ENCODE measurements at regions not wholly inside any gene's neighbourhood (a gene's known extent, or its start where the extent isn't known, plus 50 kb on each side); places are given as distances from the start of the nearest gene placed in this dataset.
"Not testable (repeated sequence)": the region's sequence is repeated elsewhere in the genome, so short reads cannot be mapped to it uniquely, and the experiment has no call there.

DNA sequence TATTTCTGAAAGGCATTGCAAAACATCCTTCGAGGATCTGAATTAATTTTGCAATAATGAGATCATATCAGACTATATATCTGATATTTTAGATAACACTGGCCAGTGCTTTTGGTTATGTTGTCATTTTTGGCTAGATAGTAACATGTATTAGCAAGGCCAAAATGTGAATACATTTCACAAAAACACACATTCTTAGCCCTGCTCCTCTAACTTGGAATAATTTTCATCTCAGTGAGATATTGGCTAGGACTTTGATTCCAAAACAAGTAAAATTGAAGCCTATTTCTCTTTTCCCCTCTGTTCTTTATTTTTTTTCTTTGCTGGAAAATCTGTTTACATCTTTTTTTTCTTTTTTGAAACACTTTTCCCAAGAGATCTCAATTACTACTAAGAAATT, 466.8 kb upstream of the CDH4 start:
- no peak overlapping the region for H3K27ac ChIP-seq
- TF ChIP-seq, protein P1, sequence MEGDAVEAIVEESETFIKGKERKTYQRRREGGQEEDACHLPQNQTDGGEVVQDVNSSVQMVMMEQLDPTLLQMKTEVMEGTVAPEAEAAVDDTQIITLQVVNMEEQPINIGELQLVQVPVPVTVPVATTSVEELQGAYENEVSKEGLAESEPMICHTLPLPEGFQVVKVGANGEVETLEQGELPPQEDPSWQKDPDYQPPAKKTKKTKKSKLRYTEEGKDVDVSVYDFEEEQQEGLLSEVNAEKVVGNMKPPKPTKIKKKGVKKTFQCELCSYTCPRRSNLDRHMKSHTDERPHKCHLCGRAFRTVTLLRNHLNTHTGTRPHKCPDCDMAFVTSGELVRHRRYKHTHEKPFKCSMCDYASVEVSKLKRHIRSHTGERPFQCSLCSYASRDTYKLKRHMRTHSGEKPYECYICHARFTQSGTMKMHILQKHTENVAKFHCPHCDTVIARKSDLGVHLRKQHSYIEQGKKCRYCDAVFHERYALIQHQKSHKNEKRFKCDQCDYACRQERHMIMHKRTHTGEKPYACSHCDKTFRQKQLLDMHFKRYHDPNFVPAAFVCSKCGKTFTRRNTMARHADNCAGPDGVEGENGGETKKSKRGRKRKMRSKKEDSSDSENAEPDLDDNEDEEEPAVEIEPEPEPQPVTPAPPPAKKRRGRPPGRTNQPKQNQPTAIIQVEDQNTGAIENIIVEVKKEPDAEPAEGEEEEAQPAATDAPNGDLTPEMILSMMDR (conservative IDR thresholded peaks at IDR 0.05): no peak
- TF ChIP-seq ZFX (IDR thresholded peaks at IDR 0.05): no peak

DNA sequence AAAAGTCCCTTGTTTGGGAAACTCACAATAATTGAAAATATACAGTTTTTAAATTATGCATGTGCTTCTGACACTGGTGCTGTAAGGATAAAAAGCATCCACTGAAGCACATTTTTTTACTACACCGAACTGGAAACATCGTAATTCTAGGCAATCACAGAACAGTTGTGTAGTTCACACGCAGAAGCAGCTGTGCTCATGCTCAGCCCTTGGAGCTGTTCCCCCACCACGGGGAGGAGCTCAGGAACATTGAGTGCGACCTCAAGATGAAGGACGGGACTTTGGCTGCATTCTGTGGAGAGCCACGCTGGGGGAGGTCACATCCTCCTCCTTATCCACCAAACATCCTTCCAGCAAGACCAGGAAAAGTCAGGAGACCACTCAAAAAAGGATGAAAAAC, 466.3 kb upstream of the CDH4 start:
- H3K27ac ChIP-seq: no peak overlapping the region
- TF ChIP-seq, protein P1 (conservative IDR thresholded peaks at IDR 0.05): no peak
- no peak for TF ChIP-seq ZFX (IDR thresholded peaks at IDR 0.05)

DNA sequence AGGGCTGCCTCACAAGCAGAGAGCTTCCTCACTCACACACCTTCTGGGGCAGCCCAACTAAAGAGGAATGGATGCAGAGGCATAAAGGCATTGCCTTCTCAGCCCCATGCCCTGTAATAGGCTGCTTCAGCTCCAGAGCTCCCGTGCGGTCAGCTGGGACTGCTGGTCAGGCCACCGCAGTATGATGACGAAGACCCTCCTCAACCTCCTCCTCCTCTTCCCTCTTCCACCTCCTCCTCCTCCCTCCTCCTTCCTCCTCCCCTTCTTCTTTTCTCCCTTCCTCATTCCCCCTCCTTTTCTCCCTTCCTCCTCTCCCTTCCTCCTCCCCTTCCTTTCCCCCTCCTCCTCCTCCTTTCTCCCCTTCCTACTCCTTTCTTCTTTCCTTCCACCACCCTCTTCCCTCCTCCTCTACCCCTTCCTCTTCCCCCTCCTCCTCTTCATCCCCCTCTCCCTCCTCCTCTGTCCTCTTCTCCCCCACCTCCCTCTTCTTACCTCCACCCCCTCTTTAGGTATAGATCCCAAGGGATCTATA, 465.3 kb upstream of the CDH4 start:
- TF ChIP-seq, protein P1 (conservative IDR thresholded peaks at IDR 0.05): no peak
- no peak for TF ChIP-seq ZFX (IDR thresholded peaks at IDR 0.05)
- no peak overlapping the region for H3K27ac ChIP-seq

DNA sequence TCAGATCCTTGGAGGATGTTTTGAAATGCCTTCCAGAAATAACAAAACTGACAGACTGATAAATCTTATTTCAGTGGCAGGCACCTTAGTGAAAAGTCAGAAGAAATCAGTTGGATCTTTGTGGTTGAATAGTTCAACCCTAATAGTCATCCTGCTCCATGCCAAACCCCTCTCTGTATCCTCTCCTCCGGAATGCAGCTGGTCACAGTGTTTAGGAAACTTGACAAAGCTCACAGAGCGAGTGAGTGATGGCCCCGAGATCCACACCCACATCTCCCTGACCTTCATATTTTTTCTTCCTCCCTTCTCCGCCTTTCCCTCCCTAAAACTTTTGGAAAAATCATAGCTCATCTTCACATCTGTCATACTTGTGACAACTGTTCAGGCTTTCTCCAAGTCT, 464.8 kb upstream of the CDH4 start:
- TF ChIP-seq, protein P1 (conservative IDR thresholded peaks at IDR 0.05): no peak
- no peak for TF ChIP-seq ZFX (IDR thresholded peaks at IDR 0.05)
- H3K27ac ChIP-seq: no peak overlapping the region

DNA sequence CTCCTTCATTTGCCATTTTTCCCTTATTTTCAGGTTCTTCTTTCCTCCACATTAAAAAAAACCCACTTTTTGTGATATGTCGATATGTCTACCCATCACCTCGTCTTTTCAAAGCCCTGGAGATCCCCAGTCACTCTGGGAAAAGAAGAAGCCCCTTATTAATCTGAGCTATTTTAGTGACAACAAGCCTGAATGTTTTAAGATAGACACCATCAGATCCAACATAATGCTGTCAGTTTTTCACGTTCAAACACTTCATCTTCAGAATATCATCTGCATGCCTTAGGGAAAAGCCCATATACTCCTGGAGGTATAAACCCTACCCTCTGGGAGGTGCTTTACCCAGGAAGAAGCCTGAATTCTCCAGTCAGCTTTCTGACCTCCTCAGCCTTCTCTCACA, 464.0 kb upstream of the CDH4 start:
- no peak for TF ChIP-seq ZFX (IDR thresholded peaks at IDR 0.05)
- TF ChIP-seq, protein P1 (conservative IDR thresholded peaks at IDR 0.05): no peak
- no peak overlapping the region for H3K27ac ChIP-seq

DNA sequence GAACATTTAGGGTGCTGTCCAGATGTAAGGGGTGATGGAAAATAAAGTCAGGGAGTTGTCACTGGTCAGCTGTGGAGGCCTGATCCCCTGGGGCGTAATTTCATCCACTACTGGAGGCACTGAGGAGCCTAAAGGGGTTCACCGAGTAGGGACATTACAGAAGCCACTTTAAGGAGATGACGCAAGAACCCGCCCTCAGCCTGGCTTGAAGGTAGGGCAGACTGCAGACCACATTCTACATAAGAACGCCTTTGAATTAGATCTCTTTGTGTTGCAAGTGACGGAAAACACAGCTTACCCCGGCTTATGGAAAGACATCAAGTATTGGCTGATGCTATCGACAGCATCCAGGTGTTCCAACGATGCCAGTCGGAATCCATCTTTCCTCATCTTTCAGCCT, 462.7 kb upstream of the CDH4 start:
- TF ChIP-seq ZFX (IDR thresholded peaks at IDR 0.05): no peak
- TF ChIP-seq, protein P1 (conservative IDR thresholded peaks at IDR 0.05): no peak
- H3K27ac ChIP-seq: no peak overlapping the region

DNA sequence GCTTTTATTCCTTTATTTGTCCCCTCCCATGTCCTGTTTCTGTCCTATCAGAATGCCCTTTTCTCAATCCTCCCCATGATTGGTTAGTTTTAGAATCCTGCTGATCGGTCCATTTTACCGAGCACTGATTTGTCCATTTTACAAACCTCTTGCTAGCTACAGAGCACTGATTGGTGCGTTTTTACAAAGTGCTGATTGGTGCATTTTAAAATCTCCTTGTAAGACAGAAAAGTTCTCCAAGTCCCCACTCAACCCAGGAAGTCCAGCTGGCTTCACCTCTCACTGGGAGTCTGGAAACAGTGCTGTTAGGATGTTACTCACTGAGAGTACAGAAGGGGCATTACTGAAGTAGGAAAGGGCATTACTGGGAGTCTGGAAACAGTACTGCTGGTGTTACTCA, 461.7 kb upstream of the CDH4 start:
- H3K27ac ChIP-seq: not testable (repeated sequence)

DNA sequence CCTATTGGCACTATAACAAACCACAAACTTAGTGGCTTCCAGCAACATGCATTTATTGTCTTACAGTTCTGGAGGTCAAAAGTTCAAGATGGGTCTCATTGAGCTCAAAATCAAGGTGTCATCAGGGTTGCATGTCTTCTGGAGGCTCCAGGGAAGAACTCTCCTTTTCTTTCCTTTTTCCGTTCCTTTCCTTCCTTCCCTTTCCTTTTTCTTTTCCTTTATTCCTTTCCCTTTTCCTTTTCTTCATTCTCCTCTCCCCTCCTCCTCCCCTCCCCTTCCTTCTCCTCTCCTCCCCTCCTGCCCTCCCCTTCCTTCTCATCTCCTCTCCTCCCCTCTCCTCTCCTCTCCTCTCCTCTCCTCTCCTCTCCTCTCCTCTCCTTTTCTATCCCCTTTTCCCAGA, 460.2 kb upstream of the CDH4 start:
- no peak for TF ChIP-seq ZFX (IDR thresholded peaks at IDR 0.05)
- TF ChIP-seq, protein P1 (conservative IDR thresholded peaks at IDR 0.05): no peak

More for the DNA sequence above, 460.2 kb upstream of the CDH4 start:
- no peak overlapping the region for H3K27ac ChIP-seq
